ENCODE measurements at regions not wholly inside any gene's neighbourhood (a gene's known extent, or its start where the extent isn't known, plus 50 kb on each side); places are given as distances from the start of the nearest gene placed in this dataset.

- H3K27ac Mint-ChIP-seq: peak overlapping the region in 2 of 7 donors; percentile 12 to 31
- no peaks in the 10 kb centered on the region for H3K79me2 ChIP-seq (ENCODE audit: insufficient read depth, low read length)
- no peak overlapping the region for H3K9ac ChIP-seq (ENCODE audit: insufficient read depth, low read length, poor library complexity, severe bottlenecking)
- H3K36me3 Mint-ChIP-seq: no peaks in the 10 kb centered on the region
- H3K27me3 ChIP-seq (ENCODE audit: control insufficient read depth in 2 of 2, insufficient read depth in 2 of 2, low read length in 2 of 2): no peaks in the 10 kb centered on the region
- H3K36me3 ChIP-seq (replicated peaks in 1 of 2; ENCODE audit: control insufficient read depth in 1 of 2, insufficient read depth in 2 of 2, low read length in 2 of 2): no peaks in the 10 kb centered on the region
- H3K27ac ChIP-seq (ENCODE audit: low read depth in 1 of 2, low read length in 2 of 2): no peak overlapping the region
- H3K4me1 ChIP-seq (ENCODE audit: control insufficient read depth in 1 of 2, insufficient read depth in 2 of 2, low read length in 2 of 2): no peaks in the 10 kb centered on the region
- H3K9me3 ChIP-seq (replicated peaks in 1 of 2; ENCODE audit: control insufficient read depth in 1 of 2, insufficient read depth in 1 of 2, low read length in 2 of 2): no peaks in the 10 kb centered on the region
- DNase-seq: no peak
- peaks cover 0 to 8% (median 3%) of the 10 kb centered on the region in 7 donors for H3K9me3 Mint-ChIP-seq
- 83% methylated on average over 3 of the region's 11 CpGs for WGBS (ENCODE audit: insufficient coverage)
- H4K20me1 ChIP-seq (ENCODE audit: insufficient read depth, low read length): no peaks in the 10 kb centered on the region
- no peak for TF ChIP-seq CTCF (IDR thresholded peaks at IDR 0.05)
- peaks cover 0 to 1% (median 0%) of the 10 kb centered on the region in 3 donors for H3K27me3 Mint-ChIP-seq (ENCODE audit: low read depth in 3 of 3)
- H3K4me1 Mint-ChIP-seq: peaks cover 4% of the 10 kb centered on the region
- H3K4me3 ChIP-seq (replicated peaks in 1 of 3; ENCODE audit: low read depth in 2 of 3, low read length in 3 of 3): no peak overlapping the region
- no peak overlapping the region for H3K4me3 Mint-ChIP-seq
- H3K4me2 ChIP-seq (replicated peaks; ENCODE audit: extremely low read depth, low read length, poor library complexity, severe bottlenecking): no peak overlapping the region
- H2AFZ ChIP-seq (ENCODE audit: insufficient read depth, low read depth, low read length, poor library complexity, severe bottlenecking): no peak overlapping the region
- intact Hi-C loops (cut with micrococcal nuclease): no loop called here
Measured at GRCh38 chr6:105850261-105851112, 235.6 kb upstream of the PRDM1 start.

GRCh38 chr6:105849746-105850145 is 236.4 kb upstream of the PRDM1 start:
- no peak overlapping the region for H2AFZ ChIP-seq (ENCODE audit: insufficient read depth, low read depth, low read length, poor library complexity, severe bottlenecking)
- no peaks in the 10 kb centered on the region for H4K20me1 ChIP-seq (ENCODE audit: insufficient read depth, low read length)
- peaks cover 0 to 4% (median 2%) of the 10 kb centered on the region in 7 donors for H3K9me3 Mint-ChIP-seq
- H3K36me3 Mint-ChIP-seq: no peaks in the 10 kb centered on the region
- no peak for DNase-seq
- H3K27me3 Mint-ChIP-seq (ENCODE audit: low read depth in 3 of 3): peaks cover 0 to 1% (median 0%) of the 10 kb centered on the region in 3 donors
- peaks cover 4% of the 10 kb centered on the region for H3K4me1 Mint-ChIP-seq
- H3K9ac ChIP-seq (ENCODE audit: insufficient read depth, low read length, poor library complexity, severe bottlenecking): no peak overlapping the region
- TF ChIP-seq CTCF (IDR thresholded peaks at IDR 0.05): no peak
- no peaks in the 10 kb centered on the region for H3K27me3 ChIP-seq (ENCODE audit: control insufficient read depth in 2 of 2, insufficient read depth in 2 of 2, low read length in 2 of 2)
- H3K36me3 ChIP-seq (replicated peaks in 1 of 2; ENCODE audit: control insufficient read depth in 1 of 2, insufficient read depth in 2 of 2, low read length in 2 of 2): no peaks in the 10 kb centered on the region
- peak overlapping the region in 1 of 7 donors; percentile 9 for H3K27ac Mint-ChIP-seq
- H3K4me1 ChIP-seq (ENCODE audit: control insufficient read depth in 1 of 2, insufficient read depth in 2 of 2, low read length in 2 of 2): no peaks in the 10 kb centered on the region
- no peak overlapping the region for H3K4me3 ChIP-seq (replicated peaks in 1 of 3; ENCODE audit: low read depth in 2 of 3, low read length in 3 of 3)
- intact Hi-C loops (cut with micrococcal nuclease): no loop called here
- no peaks in the 10 kb centered on the region for H3K79me2 ChIP-seq (ENCODE audit: insufficient read depth, low read length)
- WGBS (ENCODE audit: insufficient coverage): 85% methylated on average over 3 of the region's 6 CpGs
- no peak overlapping the region for H3K27ac ChIP-seq (ENCODE audit: low read depth in 1 of 2, low read length in 2 of 2)
- H3K4me3 Mint-ChIP-seq: no peak overlapping the region
- no peaks in the 10 kb centered on the region for H3K9me3 ChIP-seq (replicated peaks in 1 of 2; ENCODE audit: control insufficient read depth in 1 of 2, insufficient read depth in 1 of 2, low read length in 2 of 2)
- H3K4me2 ChIP-seq (replicated peaks; ENCODE audit: extremely low read depth, low read length, poor library complexity, severe bottlenecking): no peak overlapping the region
